Natural killer cell treated with Interleukin-12 subunit alpha and Interleukin-12 subunit beta and Interleukin-15 and Interleukin-18, amount 100 ng/mL, for 72 hours (primary cell): ENCODE measurements at regions not wholly inside any gene's neighbourhood (a gene's known extent, or its start where the extent isn't known, plus 50 kb on each side); places are given as distances from the start of the nearest gene placed in this dataset.

Experiments
- ATAC-seq, 2 donors: fragments of 150-1000 bp; cut with Tn5 transposase in 1 of 2; sonication (Bioruptor Pico), chemical (Tn5 transposase) in 1 of 2; 2 replicates each; pipeline ENCODE4 v1.10.0; 2021
- DNase-seq: peaks from one replicate; pipeline ENCODE4 v3.0.0; 2022; ENCODE audit warnings: low spot score
- H3K27ac Mint-ChIP-seq, 2 donors: 1 replicate in 1 of 2; 2 replicates in 1 of 2; pipeline ENCODE4 v1.8.0; 2022; ENCODE audit warnings: mixed read lengths in 2 of 2, mild to moderate bottlenecking in 1 of 2, moderate library complexity in 1 of 2
- H3K27me3 Mint-ChIP-seq, 2 donors: 1 replicate in 1 of 2; 2 replicates in 1 of 2; pipeline ENCODE4 v1.8.0; 2022; ENCODE audit warnings: mixed read lengths in 2 of 2
- H3K36me3 Mint-ChIP-seq: one replicate; pipeline ENCODE4 v1.8.0; 2022; ENCODE audit warnings: mixed read lengths
- H3K4me1 Mint-ChIP-seq, 2 donors: 1 replicate in 1 of 2; 2 replicates in 1 of 2; pipeline ENCODE4 v1.8.0; 2022; ENCODE audit warnings: low read depth in 2 of 2, mixed read lengths in 2 of 2, mild to moderate bottlenecking in 1 of 2
- H3K4me3 Mint-ChIP-seq: one replicate; pipeline ENCODE4 v1.8.0; 2022; ENCODE audit warnings: mixed read lengths
- H3K9me3 Mint-ChIP-seq: 2 replicates; pipeline ENCODE4 v1.8.0; 2022; ENCODE audit warnings: mixed read lengths

GRCh38 chr1:58903514-58904298, 119.9 kb upstream of the JUN start:
- Mint-ChIP-seq H3K4me1 (peaks cover 18 to 21% of the 10 kb centered on the region in 2 donors), H3K27me3 (no peaks in the 10 kb centered on the region), H3K4me3 (peak overlapping the region; percentile 60), H3K9me3 (no peaks in the 10 kb centered on the region), H3K36me3 (no peaks in the 10 kb centered on the region), H3K27ac (peak overlapping the region; percentile 63 to 72)
- ATAC-seq (peak; percentile 96 to 97), DNase-seq (peak; percentile 94)

DNA sequence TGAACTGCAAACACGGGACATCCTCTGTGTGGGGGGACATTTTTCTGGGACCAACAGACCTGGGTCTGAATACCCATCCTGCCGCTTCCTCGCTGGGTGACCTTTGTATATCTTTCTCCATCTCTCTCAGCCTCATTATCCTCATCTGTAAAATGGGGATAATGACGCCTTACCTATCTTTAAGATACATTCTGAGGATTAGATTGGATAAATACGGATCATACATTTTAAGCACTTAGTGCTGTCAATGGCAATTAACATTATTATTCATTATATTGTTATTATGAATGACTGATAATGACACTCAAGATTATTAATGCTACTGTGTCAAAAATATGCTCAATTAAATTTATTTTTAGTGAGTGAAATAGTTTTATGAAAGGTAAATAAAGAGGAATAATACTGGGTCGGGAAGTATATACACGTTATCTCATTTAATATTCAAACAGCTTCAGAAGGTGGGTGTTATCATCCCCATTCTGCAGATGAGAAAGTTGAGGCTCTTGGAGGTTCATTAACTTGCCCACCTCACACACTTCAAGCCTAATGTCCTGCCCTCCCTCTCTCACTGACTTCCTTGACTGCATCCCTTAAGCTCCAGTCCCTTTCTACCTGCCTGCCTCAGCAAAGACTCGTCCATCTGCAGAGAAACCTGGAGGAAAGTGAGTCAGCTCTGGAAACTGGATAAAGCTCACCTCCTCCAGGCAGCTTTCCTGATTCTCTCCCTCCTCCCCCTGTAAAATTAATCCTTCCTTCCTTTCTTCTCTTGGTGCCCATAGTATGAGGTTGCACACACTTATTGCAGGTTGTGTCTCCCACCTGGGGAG, 120.7 kb upstream of the JUN start:
- ATAC-seq, result no peak
- no peaks in the 10 kb centered on the region for H3K36me3 Mint-ChIP-seq
- no peaks in the 10 kb centered on the region for H3K27me3 Mint-ChIP-seq
- no peak for DNase-seq
- H3K4me3 Mint-ChIP-seq, result peak overlapping the region; percentile 60
- H3K27ac Mint-ChIP-seq, result peak overlapping the region; percentile 63 to 72
- no peaks in the 10 kb centered on the region for H3K9me3 Mint-ChIP-seq
- H3K4me1 Mint-ChIP-seq, result peaks cover 18 to 21% of the 10 kb centered on the region in 2 donors

DNA sequence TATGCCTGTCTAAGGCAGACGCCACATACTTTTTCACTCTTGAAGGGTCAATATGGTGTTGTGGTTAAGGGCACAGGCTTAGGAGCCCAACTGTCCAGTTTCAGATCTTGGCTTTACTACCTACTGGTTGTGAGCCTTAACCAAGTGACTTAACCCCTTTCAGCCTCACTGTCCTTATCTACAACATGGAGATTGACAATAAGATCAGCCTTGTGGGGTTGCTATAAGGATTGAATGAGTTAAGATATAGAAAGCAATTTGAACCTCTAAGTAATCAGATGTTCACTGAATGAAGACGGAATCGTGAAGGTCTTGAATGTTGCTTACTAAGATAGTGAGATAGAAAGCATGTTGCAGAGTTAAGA, 121.3 kb upstream of the JUN start:
- peak overlapping the region; percentile 63 to 72 for H3K27ac Mint-ChIP-seq
- no peaks in the 10 kb centered on the region for H3K36me3 Mint-ChIP-seq
- peak overlapping the region; percentile 60 for H3K4me3 Mint-ChIP-seq
- H3K27me3 Mint-ChIP-seq, result no peaks in the 10 kb centered on the region
- peaks cover 18 to 21% of the 10 kb centered on the region in 2 donors for H3K4me1 Mint-ChIP-seq
- no peak for DNase-seq
- no peak for ATAC-seq
- no peaks in the 10 kb centered on the region for H3K9me3 Mint-ChIP-seq

- Mint-ChIP-seq H3K4me3 (no peak overlapping the region), H3K9me3 (no peaks in the 10 kb centered on the region), H3K36me3 (no peaks in the 10 kb centered on the region), H3K27ac (no peak overlapping the region), H3K27me3 (no peaks in the 10 kb centered on the region), H3K4me1 (peaks cover 18 to 21% of the 10 kb centered on the region in 2 donors)
- ATAC-seq (no peak), DNase-seq (no peak)
These were observed 121.9 kb upstream of the JUN start for GRCh38 chr1:58905628-58906221.

DNA sequence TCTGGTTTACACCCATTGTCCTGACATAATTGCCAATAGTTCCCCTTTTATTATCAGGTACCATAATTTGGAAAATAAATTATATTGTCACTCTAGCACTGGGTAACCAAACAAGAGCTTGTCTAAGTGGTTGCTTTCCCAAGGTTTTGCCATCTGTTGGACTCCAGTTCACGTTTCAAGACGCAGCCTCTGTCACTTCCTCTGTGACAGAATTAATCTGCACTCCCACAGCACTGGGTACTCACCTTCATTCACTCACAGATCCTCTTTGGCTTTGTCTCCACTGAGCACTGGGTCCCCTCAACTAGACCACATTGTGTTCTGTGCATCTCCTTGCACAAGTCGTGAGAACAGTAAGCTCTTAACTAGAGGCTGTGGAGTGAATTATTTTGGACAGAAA, 123.6 kb upstream of the JUN start:
- Mint-ChIP-seq H3K4me1 (peaks cover 15 to 20% of the 10 kb centered on the region in 2 donors), H3K9me3 (no peaks in the 10 kb centered on the region), H3K27ac (no peak overlapping the region), H3K36me3 (no peaks in the 10 kb centered on the region), H3K4me3 (no peak overlapping the region), H3K27me3 (no peaks in the 10 kb centered on the region)
- ATAC-seq (no peak), DNase-seq (no peak)

DNA sequence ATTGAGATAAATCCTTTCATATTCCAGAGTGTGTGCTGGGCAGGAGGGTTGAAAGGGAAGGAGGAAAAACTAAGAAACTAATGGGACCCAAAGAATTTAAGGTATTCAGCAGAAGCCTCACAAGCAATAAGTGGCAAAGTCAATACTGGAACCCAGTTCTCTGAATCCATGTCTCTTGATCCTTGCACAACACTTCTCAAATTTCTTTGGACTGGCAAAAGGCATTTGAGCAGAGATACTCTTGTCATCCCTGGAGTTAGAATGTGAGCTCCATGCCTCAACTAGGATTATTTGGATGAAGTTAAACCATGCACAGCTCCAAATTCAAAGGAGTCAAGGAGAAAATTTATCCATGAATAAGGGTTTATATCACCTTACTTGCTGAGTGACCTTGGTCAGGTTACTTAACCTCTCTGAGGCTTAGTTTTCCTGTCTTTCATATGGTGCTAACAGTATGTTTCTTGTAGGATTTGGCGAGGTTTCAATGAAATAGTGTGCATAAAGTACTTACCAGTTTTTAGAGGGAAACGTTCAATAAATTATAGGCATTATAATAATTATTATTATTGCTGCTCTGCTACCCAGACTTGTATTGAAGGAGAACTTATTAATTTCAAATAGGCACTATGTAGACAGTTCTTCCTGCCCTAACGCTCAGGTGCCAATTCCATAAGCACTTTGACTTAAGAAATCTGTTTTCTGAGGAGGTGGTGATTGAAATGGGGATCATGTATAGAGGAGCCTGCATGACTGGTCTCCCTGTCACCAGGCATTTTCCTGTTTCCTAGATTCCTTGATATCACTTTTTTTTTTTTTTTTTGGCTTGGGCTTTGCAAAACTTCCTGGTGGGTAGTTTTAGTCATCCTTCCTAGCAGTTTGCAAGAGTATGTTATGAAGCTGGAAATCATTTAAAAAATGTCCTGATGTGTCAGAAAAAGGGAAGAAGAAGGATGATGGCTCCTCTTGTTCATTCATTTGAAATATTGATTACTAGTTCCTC, 125.0 kb upstream of the JUN start:
- no peak overlapping the region for H3K4me3 Mint-ChIP-seq
- peaks cover 7 to 13% of the 10 kb centered on the region in 2 donors for H3K4me1 Mint-ChIP-seq
- no peak for ATAC-seq

GRCh38 chr1:58909914-58910681, 126.3 kb upstream of the JUN start:
- H3K36me3 Mint-ChIP-seq, result peaks cover 12% of the 10 kb centered on the region
- no peak overlapping the region for H3K4me3 Mint-ChIP-seq
- peak overlapping the region in 1 of 2 donors; percentile 44 for H3K27ac Mint-ChIP-seq
- H3K4me1 Mint-ChIP-seq, result peaks cover 1 to 7% of the 10 kb centered on the region in 2 donors
- no peak for ATAC-seq
- no peaks in the 10 kb centered on the region for H3K9me3 Mint-ChIP-seq
- H3K27me3 Mint-ChIP-seq, result no peaks in the 10 kb centered on the region
- DNase-seq, result no peak

More for the DNA sequence above, 125.0 kb upstream of the JUN start:
- H3K36me3 Mint-ChIP-seq, result peaks cover 5% of the 10 kb centered on the region
- no peaks in the 10 kb centered on the region for H3K27me3 Mint-ChIP-seq
- no peak overlapping the region for H3K27ac Mint-ChIP-seq
- no peaks in the 10 kb centered on the region for H3K9me3 Mint-ChIP-seq
- no peak for DNase-seq

DNA sequence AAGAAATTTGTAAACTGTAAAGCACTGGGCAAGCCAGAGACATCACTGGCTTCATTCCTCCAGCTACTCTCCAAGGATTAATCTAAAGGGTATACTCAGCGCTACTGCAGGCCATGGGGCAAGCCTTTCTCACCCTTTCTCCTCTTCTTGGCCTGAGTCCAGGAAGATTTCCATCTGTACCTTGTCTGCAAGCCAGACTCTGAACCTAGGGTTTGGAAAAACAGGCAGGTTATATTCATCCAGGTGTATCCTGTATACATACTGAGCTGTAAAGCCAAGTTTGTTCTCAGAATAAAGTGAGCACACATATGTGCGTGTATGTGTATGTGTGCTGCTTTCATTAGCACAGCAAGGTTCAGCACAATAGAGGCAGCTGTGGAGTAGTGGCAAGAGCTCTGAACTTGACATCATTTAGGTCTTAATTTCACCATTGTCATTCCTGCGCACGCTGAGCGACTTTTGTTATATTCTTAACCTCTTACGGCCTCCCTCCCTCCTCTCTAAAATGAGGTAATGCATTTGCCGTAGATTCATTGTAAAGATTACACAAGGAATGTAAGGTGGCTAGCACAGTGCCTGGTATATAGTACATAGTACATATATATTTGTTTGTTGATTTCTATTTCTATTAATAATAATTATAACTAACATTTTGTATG, 128.1 kb upstream of the JUN start:
- no peak overlapping the region for H3K27ac Mint-ChIP-seq
- peaks cover 0 to 5% of the 10 kb centered on the region in 2 donors for H3K4me1 Mint-ChIP-seq
- H3K9me3 Mint-ChIP-seq, result no peaks in the 10 kb centered on the region
- DNase-seq, result no peak
- H3K36me3 Mint-ChIP-seq, result peaks cover 12% of the 10 kb centered on the region
- H3K4me3 Mint-ChIP-seq, result no peak overlapping the region
- ATAC-seq, result no peak
- no peaks in the 10 kb centered on the region for H3K27me3 Mint-ChIP-seq

DNA sequence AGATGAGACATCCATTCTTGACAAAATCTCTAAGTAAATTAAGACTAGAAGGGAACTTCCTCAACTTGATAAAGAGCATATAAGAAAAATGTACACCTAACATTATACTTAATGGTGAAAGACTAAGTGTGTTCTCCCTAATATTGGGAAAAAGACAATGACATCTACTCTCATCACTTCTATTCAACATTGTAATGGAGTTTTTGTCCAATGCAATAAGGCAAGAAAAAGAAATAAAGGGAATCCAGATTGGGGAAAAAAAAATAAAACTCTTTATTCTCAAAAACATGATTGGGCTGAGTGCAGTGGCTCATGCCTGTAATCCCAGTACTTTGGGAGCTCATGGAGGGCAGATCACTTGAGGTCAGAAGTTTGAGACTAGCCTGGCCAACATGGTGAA, 131.1 kb upstream of the JUN start:
- Mint-ChIP-seq H3K27me3 (no peaks in the 10 kb centered on the region), H3K27ac (no peak overlapping the region), H3K36me3 (peaks cover 12% of the 10 kb centered on the region), H3K4me3 (no peak overlapping the region), H3K4me1 (peaks cover 5 to 7% of the 10 kb centered on the region in 2 donors), H3K9me3 (no peaks in the 10 kb centered on the region)
- no peak for ATAC-seq
- no peak for DNase-seq

- no peaks in the 10 kb centered on the region for H3K27me3 Mint-ChIP-seq
- peaks cover 3 to 11% of the 10 kb centered on the region in 2 donors for H3K4me1 Mint-ChIP-seq
- H3K4me3 Mint-ChIP-seq, result no peak overlapping the region
- H3K27ac Mint-ChIP-seq, result no peak overlapping the region
- ATAC-seq, result no peak
- peaks cover 12% of the 10 kb centered on the region for H3K36me3 Mint-ChIP-seq
- DNase-seq, result no peak
- no peaks in the 10 kb centered on the region for H3K9me3 Mint-ChIP-seq
These were observed 133.6 kb upstream of the JUN start for GRCh38 chr1:58917436-58917835.

GRCh38 chr1:58919226-58919958, 135.5 kb upstream of the JUN start:
- DNase-seq (no peak), ATAC-seq (no peak)
- Mint-ChIP-seq H3K36me3 (peaks cover 1% of the 10 kb centered on the region), H3K27me3 (peaks cover 0 to 4% of the 10 kb centered on the region in 2 donors), H3K27ac (peak overlapping the region in 1 of 2 donors; percentile 10), H3K4me1 (peaks cover 11 to 21% of the 10 kb centered on the region in 2 donors), H3K9me3 (no peaks in the 10 kb centered on the region), H3K4me3 (no peak overlapping the region)

GRCh38 chr1:58919959-58920321, 136.1 kb upstream of the JUN start:
- no peak overlapping the region for H3K4me3 Mint-ChIP-seq
- H3K9me3 Mint-ChIP-seq, result no peaks in the 10 kb centered on the region
- H3K36me3 Mint-ChIP-seq, result no peaks in the 10 kb centered on the region
- peaks cover 11 to 21% of the 10 kb centered on the region in 2 donors for H3K4me1 Mint-ChIP-seq
- H3K27me3 Mint-ChIP-seq, result peaks cover 0 to 4% of the 10 kb centered on the region in 2 donors
- ATAC-seq (no peak), DNase-seq (no peak)
- no peak overlapping the region for H3K27ac Mint-ChIP-seq
